LNCaP clone FGC (cell line): ENCODE measurements at regions not wholly inside any gene's neighbourhood (a gene's known extent, or its start where the extent isn't known, plus 50 kb on each side); places are given as distances from the start of the nearest gene placed in this dataset.

ENCODE experiments used
- DNase-seq: peaks from one replicate; pipeline ENCODE4 v3.0.0-alpha.2; 2011; ENCODE audit warnings: low read depth
- H3K4me3 ChIP-seq: 2 replicates; pipeline ENCODE4 v1.5.1; 2011; ENCODE audit warnings: mild to moderate bottlenecking, low read depth, low read length, control low read depth
- TF ChIP-seq, protein P1 (sequence below): IDR thresholded peaks from 2 replicates; pipeline ENCODE4 v1.5.1; 2012; ENCODE audit warnings: mild to moderate bottlenecking; ENCODE audit not compliant: control insufficient read depth, insufficient read depth; ENCODE audit errors: extremely low read depth

- no peak for DNase-seq
- TF ChIP-seq, protein P1, sequence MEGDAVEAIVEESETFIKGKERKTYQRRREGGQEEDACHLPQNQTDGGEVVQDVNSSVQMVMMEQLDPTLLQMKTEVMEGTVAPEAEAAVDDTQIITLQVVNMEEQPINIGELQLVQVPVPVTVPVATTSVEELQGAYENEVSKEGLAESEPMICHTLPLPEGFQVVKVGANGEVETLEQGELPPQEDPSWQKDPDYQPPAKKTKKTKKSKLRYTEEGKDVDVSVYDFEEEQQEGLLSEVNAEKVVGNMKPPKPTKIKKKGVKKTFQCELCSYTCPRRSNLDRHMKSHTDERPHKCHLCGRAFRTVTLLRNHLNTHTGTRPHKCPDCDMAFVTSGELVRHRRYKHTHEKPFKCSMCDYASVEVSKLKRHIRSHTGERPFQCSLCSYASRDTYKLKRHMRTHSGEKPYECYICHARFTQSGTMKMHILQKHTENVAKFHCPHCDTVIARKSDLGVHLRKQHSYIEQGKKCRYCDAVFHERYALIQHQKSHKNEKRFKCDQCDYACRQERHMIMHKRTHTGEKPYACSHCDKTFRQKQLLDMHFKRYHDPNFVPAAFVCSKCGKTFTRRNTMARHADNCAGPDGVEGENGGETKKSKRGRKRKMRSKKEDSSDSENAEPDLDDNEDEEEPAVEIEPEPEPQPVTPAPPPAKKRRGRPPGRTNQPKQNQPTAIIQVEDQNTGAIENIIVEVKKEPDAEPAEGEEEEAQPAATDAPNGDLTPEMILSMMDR = no peak
- H3K4me3 ChIP-seq = no peak overlapping the region
Observed at GRCh38 chr2:223107825-223108224, 55.8 kb downstream of the KCNE4 start.

DNA sequence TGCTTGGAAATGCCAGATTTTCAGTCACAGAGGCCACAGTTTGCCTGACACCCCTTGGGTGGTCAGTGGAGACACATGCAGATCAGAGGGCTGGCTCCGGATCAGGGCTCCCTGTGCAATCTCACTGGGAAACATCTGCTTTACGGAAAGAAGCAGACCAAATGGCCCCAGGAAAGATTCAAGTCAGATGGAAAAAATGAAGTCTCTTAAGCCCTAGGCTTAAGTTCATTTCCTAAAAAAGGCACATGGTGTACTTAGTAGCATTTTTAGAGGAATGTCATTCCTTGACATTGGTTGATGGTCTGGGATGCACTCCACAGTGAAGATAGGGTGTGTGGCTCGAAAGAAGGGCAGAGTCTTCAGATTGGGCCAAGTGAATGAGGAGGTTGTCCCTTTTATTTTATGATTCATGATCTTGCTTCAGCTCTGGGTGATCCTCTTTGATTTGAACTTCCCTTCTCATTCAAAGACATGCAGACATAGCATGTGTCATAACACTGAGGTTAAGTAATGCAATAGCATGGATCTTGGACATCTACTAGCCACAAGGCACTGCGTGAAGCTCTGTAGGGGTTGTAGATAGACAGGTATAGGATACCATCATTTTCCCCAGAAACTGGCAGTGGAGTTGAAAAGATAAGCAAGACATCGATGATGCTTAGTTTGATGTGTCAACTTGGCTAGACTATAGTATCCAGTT lies 56.5 kb downstream of the KCNE4 start:
- H3K4me3 ChIP-seq = no peak overlapping the region
- TF ChIP-seq, protein P1 = no peak
- DNase-seq = no peak

GRCh38 chr2:223109341-223109740 lies 57.4 kb downstream of the KCNE4 start:
- H3K4me3 ChIP-seq = no peak overlapping the region
- TF ChIP-seq, protein P1 = no peak
- no peak for DNase-seq

DNA sequence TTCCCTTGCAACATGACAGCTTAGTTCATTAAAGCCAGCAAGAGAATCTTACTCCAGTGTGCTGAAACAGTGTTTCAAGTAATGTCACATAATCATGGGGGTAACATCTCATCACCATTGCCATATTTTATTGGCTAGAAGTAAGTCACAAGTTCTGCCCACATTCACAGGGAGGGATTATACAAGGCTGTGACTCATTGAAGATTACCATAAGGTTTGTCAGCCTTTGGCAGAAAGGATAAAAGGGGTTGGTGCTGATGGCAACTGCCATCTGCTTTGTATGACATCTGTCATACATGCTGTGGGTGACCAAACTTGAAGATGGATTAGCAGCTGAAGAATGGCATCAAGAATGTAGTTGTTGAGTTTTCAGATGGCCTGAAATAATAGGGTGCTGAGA lies 61.2 kb downstream of the KCNE4 start:
- no peak for DNase-seq
- H3K4me3 ChIP-seq = no peak overlapping the region
- TF ChIP-seq, protein P1 = no peak

DNA sequence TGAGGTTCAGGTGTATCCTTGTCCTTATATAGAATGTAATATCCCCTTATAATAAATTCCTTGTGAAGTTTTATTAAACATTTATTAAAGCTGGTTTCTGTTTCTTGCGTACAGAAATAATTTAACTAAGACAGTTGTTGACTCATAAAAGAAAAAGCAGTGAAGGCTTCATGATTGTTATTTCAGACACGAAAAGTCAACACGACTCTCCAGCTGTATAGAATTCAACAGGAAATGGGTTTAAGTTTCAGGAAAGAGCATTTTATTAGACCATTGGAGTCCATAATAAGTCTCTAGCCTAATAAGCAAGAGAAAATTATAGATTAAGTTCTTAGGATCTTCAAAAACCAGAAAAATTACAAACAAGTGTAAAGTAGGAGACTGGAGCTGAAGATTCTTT lies 62.2 kb downstream of the KCNE4 start:
- no peak for DNase-seq
- no peak overlapping the region for H3K4me3 ChIP-seq
- TF ChIP-seq, protein P1 = no peak

DNA sequence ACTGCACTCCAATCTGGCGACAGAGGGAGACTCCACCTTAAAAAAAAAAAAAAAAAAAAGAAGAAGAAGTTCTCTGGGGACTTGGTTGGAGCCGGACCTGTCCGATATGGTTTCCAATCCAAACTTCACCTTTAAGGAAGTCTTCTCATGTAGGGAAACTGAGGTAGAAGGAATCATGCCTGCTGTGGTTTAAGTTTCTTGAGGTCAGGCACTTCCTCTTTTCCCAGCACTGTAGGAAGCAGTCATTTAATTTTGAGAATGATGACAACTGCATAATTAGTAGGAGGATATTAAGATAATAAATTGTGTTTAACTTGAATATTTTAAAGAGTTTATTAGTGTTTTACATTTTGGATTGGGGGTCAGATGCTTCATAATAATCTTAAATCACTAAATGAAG lies 62.9 kb downstream of the KCNE4 start:
- TF ChIP-seq, protein P1 = no peak
- H3K4me3 ChIP-seq = no peak overlapping the region
- DNase-seq = no peak

DNA sequence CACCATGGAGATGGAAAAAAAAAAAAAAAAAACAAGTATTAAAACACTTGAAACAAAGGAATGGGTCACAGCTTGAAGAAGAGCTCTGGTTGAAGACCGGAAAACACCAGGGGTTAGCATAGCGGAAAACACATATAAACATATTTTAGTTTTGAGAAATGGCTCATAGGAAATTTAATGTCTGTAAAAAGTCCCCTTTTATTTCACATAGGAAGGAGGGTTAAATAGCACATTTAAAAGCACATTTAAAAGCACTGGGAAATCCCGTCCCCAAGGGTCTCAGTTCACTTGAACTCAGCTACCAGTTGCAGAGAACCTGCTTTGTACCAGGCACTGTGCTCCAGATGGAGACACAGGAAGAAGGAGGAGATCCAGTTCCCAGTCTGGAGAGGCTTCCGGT lies 65.5 kb downstream of the KCNE4 start:
- TF ChIP-seq, protein P1 = no peak
- H3K4me3 ChIP-seq = no peak overlapping the region
- DNase-seq = no peak
